Lung (tissue), 11 donors: ENCODE measurements at regions not wholly inside any gene's neighbourhood (a gene's known extent, or its start where the extent isn't known, plus 50 kb on each side); places are given as distances from the start of the nearest gene placed in this dataset.

Source experiments
- ATAC-seq: fragments of 200-7000 bp; cut with Tn5 transposase; one replicate; pipeline ENCODE4 v1.9.1; 2020; ENCODE audit warnings: moderate number of reproducible peaks; ENCODE audit not compliant: insufficient read depth, low FRiP score
- DNase-seq, 3 donors: peaks; one replicate each; pipeline ENCODE4 v3.0.0-alpha.2; 2013 to 2017
- H3K27ac ChIP-seq, 2 donors: one replicate each; pipeline ENCODE4 v1.5.1; 2013; ENCODE audit warnings: mild to moderate bottlenecking in 2 of 2, moderate library complexity in 2 of 2, control low read depth in 1 of 2, inconsistent platforms in 1 of 2, low read depth in 1 of 2, low read length in 1 of 2
- H3K27me3 ChIP-seq, 3 donors: one replicate each; pipeline ENCODE4 v1.5.1; 2013; ENCODE audit warnings: low read length in 2 of 3; ENCODE audit not compliant: control insufficient read depth in 3 of 3, insufficient read depth in 3 of 3
- H3K36me3 ChIP-seq, 4 donors: one replicate each; pipeline ENCODE4 v1.5.1; 2013; ENCODE audit warnings: low read length in 4 of 4, mild to moderate bottlenecking in 1 of 4, moderate library complexity in 1 of 4; ENCODE audit not compliant: control insufficient read depth in 4 of 4, insufficient read depth in 4 of 4
- H3K4me1 ChIP-seq, 5 donors: one replicate each; pipeline ENCODE4 v1.5.1; 2013; ENCODE audit warnings: low read length in 5 of 5, mild to moderate bottlenecking in 2 of 5, moderate library complexity in 1 of 5; ENCODE audit not compliant: control insufficient read depth in 5 of 5, insufficient read depth in 5 of 5
- H3K4me3 ChIP-seq: one replicate; pipeline ENCODE4 v1.5.1; 2013; ENCODE audit warnings: mild to moderate bottlenecking, control low read depth, moderate library complexity
- H3K9ac ChIP-seq, 2 donors: one replicate each; pipeline ENCODE4 v1.5.1; 2013; ENCODE audit warnings: low read length in 2 of 2, control low read depth in 1 of 2; ENCODE audit not compliant: insufficient read depth in 1 of 2
- H3K9me3 ChIP-seq, 4 donors: one replicate each; pipeline ENCODE4 v1.5.1; 2013; ENCODE audit warnings: low read length in 3 of 4, mild to moderate bottlenecking in 1 of 4, moderate library complexity in 1 of 4; ENCODE audit not compliant: control insufficient read depth in 4 of 4, insufficient read depth in 3 of 4
- WGBS, 2 donors: extraction: QIAGEN DNeasy Blood & Tissue Kit; methylation state at CpG; one replicate each; pipeline ENCODE4 v1.1.7; 2013; 5-methylcytosine and 5-hydroxymethylcytosine counted together
- TF ChIP-seq, protein P1 (sequence below): IDR thresholded peaks from 2 replicates; pipeline ENCODE4 v1.5.1; 2012; ENCODE audit warnings: mild to moderate bottlenecking; ENCODE audit errors: control extremely low read depth, extremely low read depth
- donor health status: control.
- donor health status: control.
- donor health status: Bipolar disorder and iron deficiency.
- donor health status: healthy.
- donor health status: DM: yes; HTN: yes; CAD: no.

GRCh38 chr22:49480331-49480730 lies 347.3 kb downstream of the BRD1 start:
- no peak for DNase-seq
- peaks cover 5 to 26% (median 9%) of the 10 kb centered on the region in 3 donors for H3K27me3 ChIP-seq
- TF ChIP-seq, protein P1, sequence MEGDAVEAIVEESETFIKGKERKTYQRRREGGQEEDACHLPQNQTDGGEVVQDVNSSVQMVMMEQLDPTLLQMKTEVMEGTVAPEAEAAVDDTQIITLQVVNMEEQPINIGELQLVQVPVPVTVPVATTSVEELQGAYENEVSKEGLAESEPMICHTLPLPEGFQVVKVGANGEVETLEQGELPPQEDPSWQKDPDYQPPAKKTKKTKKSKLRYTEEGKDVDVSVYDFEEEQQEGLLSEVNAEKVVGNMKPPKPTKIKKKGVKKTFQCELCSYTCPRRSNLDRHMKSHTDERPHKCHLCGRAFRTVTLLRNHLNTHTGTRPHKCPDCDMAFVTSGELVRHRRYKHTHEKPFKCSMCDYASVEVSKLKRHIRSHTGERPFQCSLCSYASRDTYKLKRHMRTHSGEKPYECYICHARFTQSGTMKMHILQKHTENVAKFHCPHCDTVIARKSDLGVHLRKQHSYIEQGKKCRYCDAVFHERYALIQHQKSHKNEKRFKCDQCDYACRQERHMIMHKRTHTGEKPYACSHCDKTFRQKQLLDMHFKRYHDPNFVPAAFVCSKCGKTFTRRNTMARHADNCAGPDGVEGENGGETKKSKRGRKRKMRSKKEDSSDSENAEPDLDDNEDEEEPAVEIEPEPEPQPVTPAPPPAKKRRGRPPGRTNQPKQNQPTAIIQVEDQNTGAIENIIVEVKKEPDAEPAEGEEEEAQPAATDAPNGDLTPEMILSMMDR, result no peak
- H3K9me3 ChIP-seq, result peaks cover 0 to 3% (median under 1%) of the 10 kb centered on the region in 4 donors
- ATAC-seq, result no peak
- H3K27ac ChIP-seq, result no peak overlapping the region
- H3K4me3 ChIP-seq, result no peak overlapping the region
- no peaks in the 10 kb centered on the region for H3K36me3 ChIP-seq
- WGBS, 2 donors, result 74 to 89% methylated on average over 9 of the region's 9 CpGs
- H3K9ac ChIP-seq, result no peak overlapping the region
- H3K4me1 ChIP-seq, result peaks cover 0 to 8% (median 0%) of the 10 kb centered on the region in 5 donors

- DNase-seq (no peak), ATAC-seq (no peak)
- H3K4me1 ChIP-seq, result peaks cover 0 to 8% (median 0%) of the 10 kb centered on the region in 5 donors
- H3K4me3 ChIP-seq, result no peak overlapping the region
- no peak overlapping the region for H3K9ac ChIP-seq
- TF ChIP-seq, protein P1, result no peak
- H3K36me3 ChIP-seq, result no peaks in the 10 kb centered on the region
- no peak overlapping the region for H3K27ac ChIP-seq
- H3K9me3 ChIP-seq, result peaks cover 0 to 3% (median under 1%) of the 10 kb centered on the region in 4 donors
- 78 to 94% methylated on average over 9 of the region's 9 CpGs for WGBS, 2 donors
- H3K27me3 ChIP-seq, result peaks cover 5 to 28% (median 9%) of the 10 kb centered on the region in 3 donors
Measured at GRCh38 chr22:49479566-49479965, 348.1 kb downstream of the BRD1 start.

DNA sequence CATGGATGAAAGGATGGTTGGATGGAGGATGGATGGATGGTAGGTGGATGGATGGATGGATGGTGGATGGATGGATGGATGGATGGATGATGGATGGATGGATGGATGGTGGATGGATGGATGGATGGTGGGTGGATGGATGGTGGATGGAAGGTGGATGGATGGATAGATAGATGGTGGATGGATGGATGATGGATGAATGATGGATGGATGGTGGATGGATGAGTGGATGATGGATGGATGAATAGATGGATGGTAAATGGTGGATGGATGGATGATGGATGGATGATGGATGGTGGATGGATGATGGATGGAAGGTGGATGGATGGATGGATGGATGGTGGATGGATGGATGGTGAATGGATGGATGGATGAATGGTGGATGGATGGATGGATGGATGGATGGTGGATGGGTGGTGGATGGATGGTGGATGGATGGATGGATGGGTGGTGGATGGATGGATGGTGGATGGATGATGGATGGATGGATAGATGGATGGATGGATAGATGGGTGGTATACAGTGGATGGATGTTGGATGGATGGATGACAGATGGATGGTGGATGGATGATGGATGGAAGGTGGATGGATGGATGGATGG lies 350.8 kb downstream of the BRD1 start:
- Histone ChIP-seq H3K4me1 (peaks cover 0 to 5% (median 0%) of the 10 kb centered on the region in 5 donors), H3K4me3 (no peak overlapping the region), H3K9me3 (peaks cover 0 to 3% (median under 1%) of the 10 kb centered on the region in 4 donors), H3K27ac (no peak overlapping the region), H3K27me3 (peaks cover 0 to 28% (median 13%) of the 10 kb centered on the region in 3 donors), H3K36me3 (no peaks in the 10 kb centered on the region), H3K9ac (no peak overlapping the region)
- TF ChIP-seq, protein P1, result no peak
- DNase-seq (no peak), ATAC-seq (no peak)

- 87 to 94% methylated on average over 5 of the region's 5 CpGs for WGBS, 2 donors
- no peak overlapping the region for H3K4me3 ChIP-seq
- no peak overlapping the region for H3K27ac ChIP-seq
- H3K4me1 ChIP-seq, result peaks cover 0 to under 1% (median 0%) of the 10 kb centered on the region in 5 donors
- H3K36me3 ChIP-seq, result no peaks in the 10 kb centered on the region
- peaks cover 0 to 3% (median under 1%) of the 10 kb centered on the region in 4 donors for H3K9me3 ChIP-seq
- ATAC-seq (no peak), DNase-seq (no peak)
- TF ChIP-seq, protein P1, result no peak
- no peak overlapping the region for H3K9ac ChIP-seq
- peaks cover 0 to 21% (median 10%) of the 10 kb centered on the region in 3 donors for H3K27me3 ChIP-seq
Measured at GRCh38 chr22:49476176-49476575, 351.5 kb downstream of the BRD1 start.
